HCT116 (cell line): ENCODE measurements at regions not wholly inside any gene's neighbourhood (a gene's known extent, or its start where the extent isn't known, plus 50 kb on each side); places are given as distances from the start of the nearest gene placed in this dataset.

Experiments
- EGR1 ChIP-seq: IDR thresholded peaks from 2 replicates; pipeline ENCODE4 v1.6.1; 2012; ENCODE audit warnings: low read depth
- EZH2 ChIP-seq: fragments of 200-600 bp; sonication (generic); IDR thresholded peaks from 2 replicates; pipeline ENCODE4 v1.6.1; 2017; ENCODE audit warnings: antibody characterized with exemption, mixed run types
- POLR2AphosphoS5 ChIP-seq: IDR thresholded peaks from 2 replicates; pipeline ENCODE4 v1.6.1; 2011; ENCODE audit warnings: mild to moderate bottlenecking, low read depth, low read length, moderate library complexity
- TF ChIP-seq, protein P1 (sequence below), 3 experiments: fragments of 200-600 bp in 1 of 3; sonication (generic) in 1 of 3; IDR thresholded peaks in 2 of 3; conservative IDR thresholded peaks in 1 of 3; 2 replicates each; pipeline ENCODE4 v1.5.1; 2012 to 2017; ENCODE audit warnings: low read depth in 2 of 3, low read length in 2 of 3, antibody characterized with exemption in 1 of 3, borderline replicate concordance in 1 of 3, control low read depth in 1 of 3, mild to moderate bottlenecking in 1 of 3, mixed read lengths in 1 of 3, mixed run types in 1 of 3, moderate library complexity in 1 of 3; ENCODE audit not compliant: insufficient read depth in 1 of 3

GRCh38 chr5:75891736-75892135 is 174.5 kb upstream of the POC5 start:
- TF ChIP-seq EZH2, result no peak
- TF ChIP-seq POLR2AphosphoS5, result no peak
- no peak for TF ChIP-seq EGR1
- TF ChIP-seq, protein P1, sequence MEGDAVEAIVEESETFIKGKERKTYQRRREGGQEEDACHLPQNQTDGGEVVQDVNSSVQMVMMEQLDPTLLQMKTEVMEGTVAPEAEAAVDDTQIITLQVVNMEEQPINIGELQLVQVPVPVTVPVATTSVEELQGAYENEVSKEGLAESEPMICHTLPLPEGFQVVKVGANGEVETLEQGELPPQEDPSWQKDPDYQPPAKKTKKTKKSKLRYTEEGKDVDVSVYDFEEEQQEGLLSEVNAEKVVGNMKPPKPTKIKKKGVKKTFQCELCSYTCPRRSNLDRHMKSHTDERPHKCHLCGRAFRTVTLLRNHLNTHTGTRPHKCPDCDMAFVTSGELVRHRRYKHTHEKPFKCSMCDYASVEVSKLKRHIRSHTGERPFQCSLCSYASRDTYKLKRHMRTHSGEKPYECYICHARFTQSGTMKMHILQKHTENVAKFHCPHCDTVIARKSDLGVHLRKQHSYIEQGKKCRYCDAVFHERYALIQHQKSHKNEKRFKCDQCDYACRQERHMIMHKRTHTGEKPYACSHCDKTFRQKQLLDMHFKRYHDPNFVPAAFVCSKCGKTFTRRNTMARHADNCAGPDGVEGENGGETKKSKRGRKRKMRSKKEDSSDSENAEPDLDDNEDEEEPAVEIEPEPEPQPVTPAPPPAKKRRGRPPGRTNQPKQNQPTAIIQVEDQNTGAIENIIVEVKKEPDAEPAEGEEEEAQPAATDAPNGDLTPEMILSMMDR (IDR thresholded peaks at IDR 0.05 in 2 of 3, conservative IDR thresholded peaks at IDR 0.05 in 1 of 3; ENCODE audit: borderline replicate concordance in 1 of 3, insufficient read depth in 1 of 3, low read depth in 2 of 3, low read length in 2 of 3), result no peak
